ENCODE measurements at regions not wholly inside any gene's neighbourhood (a gene's known extent, or its start where the extent isn't known, plus 50 kb on each side); places are given as distances from the start of the nearest gene placed in this dataset.

DNA sequence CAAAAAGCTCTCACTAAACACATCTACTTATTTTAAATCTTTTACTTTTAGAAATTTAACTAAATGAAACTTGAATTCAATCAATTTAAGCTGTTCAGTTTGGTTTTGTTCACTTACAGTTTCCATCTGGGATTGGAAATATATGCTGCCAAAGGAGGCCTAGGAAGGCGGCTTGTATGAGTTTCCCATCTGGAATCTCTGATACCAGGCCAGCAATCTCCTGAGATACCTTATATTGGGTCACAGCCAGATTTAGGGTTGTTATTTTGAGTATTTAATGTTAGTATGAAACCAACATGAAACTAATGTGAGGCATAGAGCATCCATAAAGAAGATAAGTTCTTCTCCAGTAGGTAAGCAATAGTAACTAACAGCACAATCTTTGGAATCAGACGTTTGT, 94.6 kb downstream of the GMNC start (continued):
- TF ChIP-seq CHD7 (IDR thresholded peaks at IDR 0.05; ENCODE audit: insufficient replicate concordance, low read length): no peak
- no peak for TF ChIP-seq CBX8 (IDR thresholded peaks at IDR 0.05; ENCODE audit: borderline replicate concordance, low read depth, low read length)
- TF ChIP-seq, protein P1, sequence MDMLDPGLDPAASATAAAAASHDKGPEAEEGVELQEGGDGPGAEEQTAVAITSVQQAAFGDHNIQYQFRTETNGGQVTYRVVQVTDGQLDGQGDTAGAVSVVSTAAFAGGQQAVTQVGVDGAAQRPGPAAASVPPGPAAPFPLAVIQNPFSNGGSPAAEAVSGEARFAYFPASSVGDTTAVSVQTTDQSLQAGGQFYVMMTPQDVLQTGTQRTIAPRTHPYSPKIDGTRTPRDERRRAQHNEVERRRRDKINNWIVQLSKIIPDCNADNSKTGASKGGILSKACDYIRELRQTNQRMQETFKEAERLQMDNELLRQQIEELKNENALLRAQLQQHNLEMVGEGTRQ (IDR thresholded peaks at IDR 0.05; ENCODE audit: low read length): no peak
- TF ChIP-seq BCL11A (IDR thresholded peaks at IDR 0.05; ENCODE audit: low read depth in 2 of 2, low read length in 2 of 2): no peak
- TF ChIP-seq JUN (IDR thresholded peaks at IDR 0.05; ENCODE audit: low read depth, low read length): no peak
- no peak for TF ChIP-seq SUZ12 (IDR thresholded peaks at IDR 0.05; ENCODE audit: low read length)
- TF ChIP-seq POU5F1 (IDR thresholded peaks at IDR 0.05; ENCODE audit: low read depth, low read length): no peak
- TF ChIP-seq KDM1A (IDR thresholded peaks at IDR 0.05; ENCODE audit: borderline replicate concordance, low read length): no peak
- no peak for TF ChIP-seq CREB1 (IDR thresholded peaks at IDR 0.05)
- no peak for TF ChIP-seq RXRA (IDR thresholded peaks at IDR 0.05; ENCODE audit: insufficient read depth, low read depth, low read length)
- no peak for TF ChIP-seq POLR2A (IDR thresholded peaks at IDR 0.05; ENCODE audit: control extremely low read depth in 1 of 2, low read depth in 2 of 2, low read length in 2 of 2)
- no peak for TF ChIP-seq PHF8 (conservative IDR thresholded peaks at IDR 0.05; ENCODE audit: low read depth, low read length)

All from H1 (cell line).